ENCODE measurements at regions not wholly inside any gene's neighbourhood (a gene's known extent, or its start where the extent isn't known, plus 50 kb on each side); places are given as distances from the start of the nearest gene placed in this dataset.

DNA sequence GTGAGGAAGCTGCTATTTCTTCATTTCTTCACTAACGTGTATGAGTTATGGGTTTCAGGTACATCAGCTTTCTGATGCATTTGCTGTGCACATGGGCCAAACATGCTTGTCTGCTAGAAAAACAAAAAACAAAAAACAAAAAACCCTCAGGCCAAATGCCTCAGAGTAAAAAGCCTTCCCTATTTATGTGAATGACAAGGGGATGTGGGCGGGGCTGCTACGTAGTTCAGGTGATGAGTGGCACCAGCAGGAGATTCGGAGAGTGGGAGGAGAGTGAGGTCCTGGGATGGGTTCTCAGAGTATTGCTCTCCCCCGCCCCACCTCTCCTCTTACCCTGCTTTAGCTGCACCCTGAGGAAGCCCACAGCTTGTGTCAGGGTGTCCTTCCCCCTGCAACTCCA, 596.8 kb upstream of the JAG1 start:
- no peak for DNase-seq

DNA sequence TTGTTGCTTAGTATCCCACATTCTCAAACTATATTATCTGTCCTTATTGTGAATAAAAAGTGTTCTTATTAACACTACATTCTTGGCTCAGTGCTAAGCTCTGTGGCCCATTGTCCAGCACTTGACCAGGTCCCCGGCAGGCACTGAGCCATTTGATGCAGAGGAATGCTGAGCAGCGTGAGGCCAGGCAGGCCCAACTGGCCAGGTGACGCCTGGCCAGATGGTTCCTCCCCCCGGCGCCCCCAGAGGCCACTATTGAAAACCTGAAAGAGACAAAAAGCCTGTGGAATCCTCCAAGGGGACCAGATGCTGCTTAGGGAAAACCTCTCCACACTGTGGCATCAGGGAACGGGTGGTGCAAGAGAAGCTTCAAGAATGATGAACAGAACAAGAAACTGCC, 597.5 kb upstream of the JAG1 start:
- DNase-seq, result no peak

DNA sequence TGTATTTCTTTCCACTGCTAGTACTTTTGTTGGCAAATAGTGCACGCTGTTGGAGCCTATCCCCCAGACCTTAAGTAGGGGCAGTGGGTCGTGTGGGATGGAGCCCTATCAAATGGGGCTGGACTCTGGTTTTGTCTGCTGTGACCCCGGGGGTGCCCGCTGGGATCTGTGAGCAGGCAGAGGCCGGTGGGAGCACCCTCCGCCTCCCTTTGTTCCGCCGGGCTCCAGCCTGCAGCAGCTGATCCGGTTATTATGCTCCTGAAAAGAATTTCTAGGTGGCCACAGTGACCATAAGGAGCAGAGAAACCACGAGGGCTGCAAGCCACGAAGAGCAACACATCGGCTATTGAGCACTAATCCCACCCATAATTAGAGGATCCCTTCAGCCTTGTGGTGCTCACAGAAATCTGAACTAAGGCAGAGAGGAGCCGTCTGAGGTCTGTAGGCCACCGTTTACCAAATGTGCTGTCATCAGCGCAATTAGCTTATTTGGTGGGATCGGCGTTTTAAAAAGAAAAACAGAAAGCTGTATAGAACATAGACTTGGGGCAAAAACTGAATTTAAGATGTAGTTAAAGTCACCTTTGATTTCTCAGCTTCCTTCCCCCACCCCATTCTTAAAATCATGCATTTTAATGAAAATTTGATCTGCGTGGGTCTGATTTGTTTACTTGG, 598.3 kb upstream of the JAG1 start:
- DNase-seq, result no peak

DNA sequence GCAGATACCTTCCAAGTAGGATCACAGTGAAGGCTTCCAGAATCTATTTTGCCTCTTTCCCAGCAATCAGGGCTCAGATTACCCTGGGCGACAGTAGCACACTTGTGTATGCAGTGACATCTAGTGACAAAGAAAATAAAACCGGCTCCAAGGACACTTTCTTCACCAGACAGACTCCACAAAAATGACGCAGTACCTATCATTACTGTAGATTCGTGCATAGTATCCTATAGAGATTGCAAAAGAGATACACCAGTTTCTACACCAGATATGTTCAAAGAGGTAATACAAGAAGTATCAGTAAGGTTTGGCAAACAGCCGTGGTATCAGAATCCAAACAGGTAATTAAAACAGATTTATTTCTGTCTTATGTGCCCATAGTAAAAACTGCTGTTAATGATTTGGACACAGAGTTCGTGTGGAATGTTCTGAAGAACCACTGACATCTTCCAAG, 600.4 kb upstream of the JAG1 start:
- peak; percentile 43 for DNase-seq

DNA sequence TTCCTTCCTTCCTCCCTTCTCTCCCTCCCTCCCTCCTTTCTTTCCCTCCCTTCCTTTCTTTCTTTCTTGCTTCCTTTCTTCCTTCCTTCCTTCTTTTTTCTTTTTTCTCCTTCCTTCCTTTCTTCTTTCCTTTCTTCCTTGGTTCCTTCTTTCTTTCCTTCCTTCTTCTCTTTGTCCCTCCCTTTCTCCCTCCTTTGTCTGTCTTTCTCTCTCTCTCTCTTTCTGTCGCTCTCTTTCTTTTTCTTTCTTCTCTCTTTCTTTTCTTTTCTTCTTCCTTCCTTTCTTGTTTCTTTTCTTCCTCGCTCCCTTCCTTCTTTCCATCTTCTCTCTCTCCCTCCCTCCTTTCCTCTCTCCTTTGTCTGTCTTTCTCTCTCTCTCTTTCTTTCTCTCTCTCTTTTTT, 601.9 kb upstream of the JAG1 start:
- no peak for DNase-seq

DNA sequence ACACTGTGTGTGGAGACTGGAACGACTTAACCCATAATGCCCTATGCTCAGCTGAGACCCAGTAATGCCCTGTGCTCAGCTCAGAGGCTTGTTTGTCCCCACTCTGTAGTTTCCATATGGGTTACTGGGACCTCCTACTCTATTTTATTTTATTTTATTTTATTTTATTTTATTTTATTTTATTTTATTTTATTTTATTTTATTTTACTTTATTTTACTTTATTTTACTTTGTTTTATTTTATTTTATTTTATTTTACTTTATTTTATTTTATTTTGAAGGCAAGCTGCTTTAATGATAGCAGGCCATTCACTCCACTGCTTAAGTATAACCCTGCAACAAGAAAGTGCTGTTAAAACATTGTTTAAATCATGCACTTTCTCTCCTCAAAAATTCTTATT, 603.4 kb upstream of the JAG1 start:
- no peak for DNase-seq

DNA sequence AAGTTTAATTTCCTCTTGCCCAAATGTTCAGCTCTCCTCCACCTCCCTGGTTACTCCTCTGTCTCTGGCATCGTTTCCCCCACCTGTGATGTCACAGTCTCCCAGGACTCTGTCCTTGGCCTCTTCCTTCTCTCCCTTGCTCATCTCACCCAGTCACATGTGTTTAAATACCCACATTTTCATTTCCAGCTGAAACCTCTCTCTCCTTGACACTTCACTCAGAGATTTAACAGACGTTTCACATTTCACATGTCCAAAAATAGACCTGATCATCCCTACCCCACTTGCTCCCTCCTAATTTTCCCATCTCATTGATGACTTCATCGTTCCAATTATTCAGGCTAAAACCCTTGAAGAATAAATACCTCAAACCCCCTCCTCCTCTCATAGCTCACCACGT, 604.1 kb upstream of the JAG1 start:
- no peak for DNase-seq

DNA sequence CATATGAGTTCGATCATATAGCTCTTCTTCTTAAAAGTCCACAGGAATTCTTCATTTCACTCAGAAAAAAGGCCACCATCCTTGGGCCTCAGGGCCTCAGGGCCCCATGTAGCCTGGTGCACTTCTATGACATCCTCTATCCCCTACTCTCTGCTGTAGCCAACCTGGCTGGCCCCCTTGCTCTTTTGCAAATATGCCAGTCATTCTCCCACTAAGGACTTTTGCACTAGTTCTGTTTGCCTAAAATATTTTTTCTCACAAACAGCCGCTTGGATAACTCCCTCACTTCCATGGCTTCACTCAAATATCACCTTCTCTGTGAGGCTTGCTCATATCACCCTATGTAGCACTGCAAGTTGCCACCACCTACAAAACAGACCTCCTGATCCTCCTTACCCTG, 604.7 kb upstream of the JAG1 start:
- DNase-seq, result no peak

DNA sequence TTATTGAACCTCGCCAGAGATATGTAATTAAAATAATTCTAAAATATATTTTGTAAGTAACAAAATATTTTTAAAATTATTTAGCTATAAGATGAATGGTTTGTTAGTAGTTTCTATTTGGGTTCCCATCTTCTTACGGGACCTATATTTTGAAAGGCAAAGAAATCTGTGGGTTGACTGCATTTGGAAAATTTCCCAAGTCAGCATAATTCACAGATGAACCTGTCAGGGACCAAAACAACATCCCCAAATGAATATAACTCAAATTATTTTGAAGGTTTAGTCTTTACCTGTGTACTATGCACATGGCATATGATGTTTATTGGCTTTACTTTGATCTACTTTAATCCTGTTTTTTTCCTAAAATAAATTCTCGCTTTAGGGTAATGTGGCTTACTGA, 607.4 kb upstream of the JAG1 start:
- DNase-seq, result no peak

DNA sequence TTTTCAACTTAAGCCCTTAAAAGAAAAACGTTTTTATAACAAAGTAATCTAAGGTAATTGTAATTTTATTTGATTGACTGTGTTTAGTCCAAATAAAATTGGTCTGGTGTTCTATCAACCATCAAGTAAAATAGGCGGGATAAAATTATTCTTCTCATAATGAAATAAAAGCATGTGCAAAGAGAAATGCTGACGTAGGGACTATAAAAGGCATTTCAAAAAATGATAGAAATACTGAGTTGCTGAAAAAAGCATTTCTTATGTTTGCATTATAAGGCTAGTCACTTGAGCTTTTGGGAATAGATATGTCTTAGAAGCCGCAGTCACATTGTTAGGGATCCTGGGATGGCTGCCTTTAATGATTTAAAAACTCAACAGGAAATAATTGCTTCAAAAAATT, 608.0 kb upstream of the JAG1 start:
- no peak for DNase-seq

DNA sequence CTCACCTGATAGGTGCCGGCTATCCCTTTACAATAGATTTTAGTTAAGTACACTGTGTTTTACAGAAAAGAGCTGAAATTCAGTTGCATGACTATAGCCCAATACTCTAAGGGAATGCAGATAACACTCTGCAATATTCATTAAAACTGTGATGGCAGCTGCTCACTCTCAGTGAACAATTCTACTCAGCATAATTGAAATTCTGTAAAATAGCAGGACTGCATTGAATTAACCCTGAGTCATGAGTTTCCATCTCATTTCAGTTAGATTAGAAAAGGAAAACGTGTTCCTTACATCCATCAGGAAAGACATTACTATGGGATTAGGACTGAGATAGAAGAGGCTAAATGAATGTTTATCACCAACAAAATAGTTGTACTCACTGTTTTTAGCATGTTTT, 613.3 kb upstream of the JAG1 start:
- DNase-seq, result no peak

DNA sequence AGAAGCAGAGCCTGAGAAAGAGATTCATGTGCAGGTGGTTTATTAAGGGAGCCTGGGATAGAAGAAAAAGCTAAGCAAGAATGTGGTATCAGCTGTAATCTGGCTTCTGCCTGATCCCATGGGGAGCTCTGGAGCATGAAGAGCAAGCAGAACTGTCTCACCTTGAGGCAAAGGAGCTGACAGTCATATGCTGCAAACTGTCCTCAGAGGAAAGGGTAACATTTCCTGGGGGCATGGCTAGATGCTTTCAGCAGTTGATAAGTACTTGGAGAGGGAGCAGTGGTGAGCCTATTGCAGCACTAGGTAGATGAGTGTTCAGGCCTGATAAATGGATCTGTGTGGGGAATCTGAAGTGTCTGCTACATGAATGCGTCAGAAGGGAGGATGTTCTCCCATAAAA, 621.5 kb upstream of the BTBD3 start:
- DNase-seq, result no peak

DNA sequence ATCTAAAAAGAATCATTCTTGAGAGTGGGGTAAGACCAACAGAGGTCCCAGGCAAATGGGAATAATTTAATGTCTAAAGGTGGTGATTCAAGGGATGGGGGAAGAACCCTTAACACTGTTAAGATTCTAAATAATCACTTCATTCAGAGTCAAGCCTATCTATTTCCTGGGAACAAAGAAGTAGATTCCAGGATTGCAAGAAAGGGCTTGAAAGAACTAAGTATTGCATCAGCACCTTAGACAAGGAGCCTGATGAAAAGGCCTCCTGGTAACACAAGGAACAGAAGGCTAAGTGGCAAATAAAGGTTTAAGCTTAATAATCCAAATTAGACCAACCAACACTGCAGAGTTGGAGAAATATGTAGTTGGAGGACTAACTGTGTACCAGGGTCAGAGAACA, 620.7 kb upstream of the BTBD3 start:
- no peak for DNase-seq

DNA sequence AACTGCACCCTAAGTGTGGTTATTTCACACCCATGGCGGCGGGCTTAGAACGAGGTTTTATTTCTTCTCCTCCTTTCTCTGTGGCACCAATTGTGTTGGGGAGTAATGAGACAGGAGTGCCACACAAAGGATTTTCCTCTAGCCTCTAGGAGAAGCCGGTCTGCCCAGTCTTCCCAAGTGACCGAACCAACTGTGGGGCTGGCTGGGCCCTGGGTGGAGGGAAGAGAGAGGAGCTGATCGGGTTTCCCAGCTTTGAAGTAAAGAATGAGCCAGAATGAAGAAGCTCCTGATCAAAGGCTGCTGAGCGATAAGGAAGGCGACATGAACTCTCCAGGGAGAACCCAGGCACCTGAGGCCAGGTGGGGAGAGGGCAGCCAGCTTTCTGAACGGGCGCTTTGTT, 616.0 kb upstream of the BTBD3 start:
- no peak for DNase-seq

DNA sequence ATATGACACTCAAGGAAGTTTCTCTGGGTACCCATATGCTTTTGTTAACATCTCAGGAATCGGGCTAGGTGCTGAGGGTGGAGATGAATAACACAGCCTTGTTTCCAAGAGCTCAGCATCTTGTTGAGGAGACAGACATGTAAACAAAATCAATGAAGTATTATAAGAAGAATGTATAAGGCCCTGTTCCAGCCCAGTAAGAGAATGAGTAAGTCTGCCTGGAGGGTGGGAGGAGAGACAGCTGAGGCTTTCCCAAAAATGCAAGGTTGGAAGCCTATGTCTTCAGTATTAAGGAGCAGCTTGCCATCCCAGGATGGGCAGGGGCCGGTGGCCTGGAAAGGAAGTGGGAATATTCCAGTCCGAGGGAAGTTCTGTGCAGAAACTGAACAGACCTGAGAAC, 615.3 kb upstream of the BTBD3 start:
- DNase-seq, result no peak

DNA sequence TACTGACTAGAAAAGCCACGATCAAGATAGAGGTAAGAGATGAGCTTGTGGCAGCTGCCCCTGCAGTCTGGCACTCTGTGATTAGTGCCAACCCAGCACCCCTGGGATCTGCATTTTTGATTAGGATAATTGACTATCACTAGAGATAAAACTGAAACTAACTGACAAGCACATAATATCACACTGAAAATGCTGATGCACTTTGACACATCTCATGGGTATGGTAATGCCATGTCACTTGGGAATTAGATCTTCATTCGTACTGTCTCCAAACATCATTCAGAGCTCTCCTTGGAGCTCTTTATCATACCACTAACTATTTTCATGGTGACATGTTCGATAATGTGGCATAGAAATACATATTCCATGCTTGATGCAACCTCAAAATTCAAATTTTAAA, 612.9 kb upstream of the BTBD3 start:
- no peak for DNase-seq

DNA sequence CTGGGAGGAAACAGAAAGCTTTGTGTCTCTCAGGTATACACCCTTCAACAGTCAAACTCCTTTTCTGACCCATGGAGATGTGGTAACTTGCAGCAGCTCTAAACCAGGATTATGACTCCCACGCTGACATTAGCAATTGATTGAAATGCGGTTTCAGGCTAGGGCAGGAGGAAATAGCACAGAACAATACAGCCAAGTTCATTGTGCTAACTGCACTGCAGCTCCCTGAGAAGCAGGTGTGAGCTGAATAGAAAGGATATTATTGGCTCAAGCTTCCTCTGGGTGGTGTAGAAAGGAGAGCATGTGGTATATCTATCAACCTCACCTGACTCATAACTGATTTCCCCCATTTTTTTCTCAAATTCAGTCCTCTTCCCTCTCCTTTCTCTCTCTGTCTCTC, 612.3 kb upstream of the BTBD3 start:
- DNase-seq, result no peak

DNA sequence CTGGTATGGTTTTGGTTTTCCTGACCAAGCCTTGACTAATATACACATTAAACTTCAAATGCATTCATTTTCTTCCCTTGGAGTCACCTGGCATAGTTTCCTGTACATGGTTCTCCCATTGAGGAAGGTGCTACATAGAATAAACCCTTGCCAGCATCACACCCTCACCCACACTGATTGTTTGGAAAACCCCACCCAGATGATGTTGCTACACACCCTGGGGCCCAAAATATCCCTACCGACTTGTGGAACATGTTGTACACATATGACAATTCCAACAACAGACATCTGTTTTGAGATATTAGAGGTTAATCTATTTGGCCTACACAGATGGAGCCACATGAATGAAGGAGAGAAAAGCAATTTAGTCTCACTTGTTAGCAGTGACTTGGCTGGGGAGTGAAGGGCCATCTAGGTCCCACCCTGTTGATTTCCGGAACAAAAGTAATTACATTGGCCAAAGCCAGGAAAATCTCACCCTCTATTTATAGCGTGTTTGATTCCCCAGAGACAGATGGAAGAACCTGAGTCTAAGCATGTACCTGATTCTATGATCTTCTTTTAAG, 606.0 kb upstream of the BTBD3 start:
- no peak for DNase-seq

DNA sequence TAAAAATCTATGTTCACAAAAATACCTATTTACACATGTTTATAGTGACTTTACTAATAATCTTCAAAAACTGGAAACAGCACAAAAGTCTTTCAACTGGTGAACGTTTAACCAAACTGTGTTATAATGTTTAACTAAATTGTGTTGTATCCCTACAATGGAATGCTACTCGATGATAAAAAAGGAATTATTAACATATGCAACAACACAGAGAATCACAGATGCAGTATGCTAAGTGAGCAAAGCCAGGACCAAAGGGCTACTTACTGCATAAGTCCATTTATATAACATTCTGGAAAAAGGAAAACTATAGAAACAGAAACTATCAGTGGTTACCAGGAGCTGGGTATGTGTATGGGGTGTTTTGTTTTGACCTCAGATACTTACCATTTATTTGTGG, 602.2 kb upstream of the BTBD3 start:
- no peak for DNase-seq

DNA sequence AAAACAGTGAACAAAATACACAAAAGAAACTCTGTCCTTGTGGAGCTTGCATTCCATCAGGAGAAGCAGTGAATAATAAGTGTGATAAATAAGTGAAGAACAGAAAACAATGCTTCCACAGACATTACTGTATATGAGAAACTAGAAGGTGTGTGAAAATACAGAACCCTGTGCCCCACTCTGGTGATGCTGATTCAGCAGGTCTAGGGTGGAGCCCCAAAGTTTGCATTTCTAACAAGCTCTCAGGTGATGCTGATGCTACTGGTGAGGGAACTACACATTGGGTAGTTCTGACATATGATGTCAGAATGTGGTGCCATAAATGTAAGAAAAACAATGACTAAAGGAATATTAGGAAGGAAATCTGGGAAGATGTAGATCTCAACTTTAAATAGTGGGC, 601.4 kb upstream of the BTBD3 start:
- DNase-seq, result no peak

DNA sequence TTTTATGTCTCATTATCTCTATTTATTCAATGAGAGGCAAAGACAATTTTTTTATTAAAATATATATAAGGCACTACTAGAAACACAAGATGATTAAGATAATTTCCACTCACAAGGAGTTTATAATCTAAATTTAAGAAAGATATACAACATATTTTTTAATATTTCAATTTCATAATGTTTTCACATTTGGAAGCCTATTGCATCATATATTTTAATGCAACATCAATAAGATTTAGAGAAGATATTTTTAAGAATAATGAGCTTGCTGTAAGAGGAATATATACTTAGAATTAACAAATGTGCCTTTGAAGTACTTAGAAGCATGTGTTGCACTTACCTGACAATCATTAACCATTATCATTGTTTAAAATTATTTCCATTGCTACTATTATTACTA, 597.7 kb upstream of the BTBD3 start:
- no peak for DNase-seq

DNA sequence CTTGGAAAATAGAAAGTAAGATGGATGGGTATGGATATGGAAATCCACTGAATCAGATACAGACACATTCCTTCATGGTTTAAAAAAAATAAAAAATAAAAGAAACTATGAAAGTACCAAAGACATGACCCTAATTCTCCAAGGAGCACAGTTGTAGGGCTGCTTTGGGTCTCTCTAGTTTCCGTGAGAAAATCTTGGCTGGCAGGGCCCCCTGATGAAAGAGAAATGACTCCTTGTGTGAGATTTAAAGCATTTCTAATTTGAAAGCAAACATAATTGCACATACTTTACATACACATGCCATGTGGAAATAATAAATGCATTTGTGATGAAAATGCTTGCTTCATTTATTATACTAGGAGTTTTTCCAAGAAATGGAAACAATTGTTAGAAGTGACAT, 593.9 kb upstream of the BTBD3 start:
- DNase-seq, result no peak

DNA sequence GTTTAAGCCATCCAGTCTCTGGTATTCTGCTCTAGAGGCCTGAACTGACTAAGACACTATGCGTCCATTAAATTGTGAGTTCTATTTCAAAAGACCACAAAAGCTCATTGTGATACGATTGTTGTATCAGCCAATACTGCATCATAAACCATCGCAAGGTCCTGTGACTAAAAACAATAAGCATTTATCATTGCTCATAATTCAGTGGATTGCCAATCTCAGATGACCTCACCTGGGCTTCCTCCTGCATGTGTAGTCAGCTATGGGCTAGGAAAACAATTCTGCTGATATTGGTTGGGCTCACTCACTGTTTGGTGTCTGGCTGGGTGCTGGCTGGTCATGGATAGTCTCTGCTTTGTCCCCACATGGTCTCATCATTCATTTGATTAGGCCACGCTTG, 592.7 kb upstream of the BTBD3 start:
- no peak for DNase-seq

DNA sequence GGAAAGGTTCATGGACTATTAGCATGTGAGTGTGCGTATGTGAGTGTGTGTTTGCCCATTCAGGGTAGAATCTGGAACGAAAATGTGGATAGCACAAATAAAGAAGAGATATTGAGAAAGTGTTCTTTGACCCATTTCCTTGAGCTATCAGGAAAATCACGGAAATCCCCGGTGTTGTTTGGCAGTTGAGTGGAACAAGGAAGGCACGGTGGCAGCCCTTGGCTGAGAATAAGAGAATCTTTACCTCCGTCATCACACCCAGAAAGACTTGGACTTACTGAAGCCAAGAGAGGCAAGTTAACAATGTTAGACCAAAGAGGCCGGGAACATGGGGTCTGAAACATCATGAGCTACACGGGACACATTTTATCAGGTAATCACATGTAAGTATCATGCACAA, 588.9 kb upstream of the BTBD3 start:
- no peak for DNase-seq

DNA sequence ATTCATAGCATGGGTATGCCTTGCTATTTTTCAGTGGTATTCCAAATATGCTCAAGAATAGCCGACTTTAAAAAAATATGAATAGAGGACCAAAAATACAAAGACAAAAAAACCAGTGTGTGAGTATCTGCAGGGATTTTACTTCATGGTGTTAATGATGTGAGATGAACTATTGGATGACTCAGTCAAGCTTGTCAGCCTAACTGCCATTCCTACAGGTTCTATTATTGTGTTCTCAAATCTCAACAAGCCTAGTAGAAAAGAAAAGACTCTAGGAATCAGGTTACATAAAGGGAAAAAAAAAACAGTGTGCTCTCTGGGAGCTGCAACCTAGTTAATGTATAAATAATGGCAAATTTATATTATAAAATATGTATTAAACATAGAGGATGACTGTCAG, 588.4 kb upstream of the BTBD3 start:
- no peak for DNase-seq

DNA sequence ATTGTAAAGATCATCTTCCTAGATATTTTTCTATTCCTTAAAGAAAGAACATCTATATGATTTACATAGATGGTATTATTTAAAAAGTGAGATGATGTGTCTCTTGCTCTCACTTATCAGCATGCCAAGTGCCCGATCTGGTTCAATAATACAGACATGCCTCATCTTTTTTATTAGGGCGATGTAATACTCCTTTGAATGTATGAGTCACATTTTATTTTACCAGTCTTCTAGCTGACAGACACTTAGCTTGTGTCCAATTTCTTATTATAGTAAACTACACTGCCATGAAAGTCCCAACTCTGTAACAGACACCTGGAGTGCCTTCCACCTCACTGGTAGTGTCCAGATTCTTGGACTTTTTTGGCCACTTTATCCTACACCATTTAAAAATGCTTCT, 586.6 kb upstream of the BTBD3 start:
- DNase-seq, result no peak
